GM13976 (cell line): ENCODE measurements at regions not wholly inside any gene's neighbourhood (a gene's known extent, or its start where the extent isn't known, plus 50 kb on each side); places are given as distances from the start of the nearest gene placed in this dataset.

Experiments
- DNase-seq: peaks from one replicate; pipeline ENCODE4 v3.0.0; 2012; ENCODE audit warnings: low spot score
- in situ Hi-C: fragments of 300-500 bp; cut with MboI; formaldehyde crosslinking; loops from one replicate; pipeline ENCODE4 v1.12.0; 2022; ENCODE audit warnings: low sequenced_read_pairs, mixed read lengths, inconsistent platforms; ENCODE audit not compliant: unreplicated experiment
- TF ChIP-seq, protein P1 (sequence below): IDR thresholded peaks from 2 replicates; pipeline ENCODE4 v1.5.1; 2012; ENCODE audit warnings: borderline replicate concordance, mild to moderate bottlenecking; ENCODE audit not compliant: insufficient read depth; ENCODE audit errors: extremely low read depth, missing control alignments, control extremely low read depth

DNA sequence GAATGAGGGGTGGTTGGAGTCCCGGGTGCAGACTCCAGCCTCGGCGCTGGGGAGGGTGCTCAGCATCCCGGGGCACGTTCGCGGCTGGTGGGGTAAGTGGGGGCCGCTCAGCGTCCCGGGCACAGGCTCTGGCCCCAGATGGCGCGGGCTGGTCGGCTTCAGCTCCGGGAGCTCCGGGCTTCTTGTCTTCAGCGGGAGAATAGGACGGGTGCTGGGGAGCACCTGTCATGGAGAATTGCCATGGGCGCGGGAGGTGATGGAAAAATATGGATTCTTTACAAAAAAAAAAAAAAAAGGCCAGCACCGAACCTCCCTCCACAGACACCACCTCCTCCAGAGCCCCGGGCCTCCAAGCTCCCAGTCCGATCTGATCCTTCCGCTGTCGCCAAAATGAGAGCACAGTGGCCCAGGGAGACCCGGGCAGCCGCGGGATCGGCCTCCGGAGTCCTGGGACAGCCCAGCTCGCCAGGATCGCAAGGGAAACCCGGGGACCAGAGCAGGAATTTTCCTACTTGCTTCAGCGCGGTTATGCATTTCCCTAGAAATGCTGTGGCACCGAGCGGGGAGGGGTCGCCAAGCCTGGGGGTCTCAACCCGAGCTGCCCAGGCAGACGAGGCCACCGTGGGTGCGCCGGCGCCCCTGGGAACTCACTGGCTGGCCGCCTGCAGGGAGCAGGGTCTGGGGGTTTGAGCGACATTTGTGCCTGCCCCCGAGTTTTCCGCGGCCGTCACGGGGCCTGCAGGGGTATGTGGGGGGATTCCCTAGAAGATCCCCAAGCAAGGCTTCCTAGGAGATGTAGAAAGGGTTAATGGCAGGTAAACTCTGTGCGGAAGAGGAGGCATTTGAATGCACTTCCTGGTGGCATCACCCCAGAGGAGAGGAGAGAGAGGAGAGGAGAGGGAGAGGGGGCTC, 1336.9 kb downstream of the BRD1 start:
- TF ChIP-seq, protein P1, sequence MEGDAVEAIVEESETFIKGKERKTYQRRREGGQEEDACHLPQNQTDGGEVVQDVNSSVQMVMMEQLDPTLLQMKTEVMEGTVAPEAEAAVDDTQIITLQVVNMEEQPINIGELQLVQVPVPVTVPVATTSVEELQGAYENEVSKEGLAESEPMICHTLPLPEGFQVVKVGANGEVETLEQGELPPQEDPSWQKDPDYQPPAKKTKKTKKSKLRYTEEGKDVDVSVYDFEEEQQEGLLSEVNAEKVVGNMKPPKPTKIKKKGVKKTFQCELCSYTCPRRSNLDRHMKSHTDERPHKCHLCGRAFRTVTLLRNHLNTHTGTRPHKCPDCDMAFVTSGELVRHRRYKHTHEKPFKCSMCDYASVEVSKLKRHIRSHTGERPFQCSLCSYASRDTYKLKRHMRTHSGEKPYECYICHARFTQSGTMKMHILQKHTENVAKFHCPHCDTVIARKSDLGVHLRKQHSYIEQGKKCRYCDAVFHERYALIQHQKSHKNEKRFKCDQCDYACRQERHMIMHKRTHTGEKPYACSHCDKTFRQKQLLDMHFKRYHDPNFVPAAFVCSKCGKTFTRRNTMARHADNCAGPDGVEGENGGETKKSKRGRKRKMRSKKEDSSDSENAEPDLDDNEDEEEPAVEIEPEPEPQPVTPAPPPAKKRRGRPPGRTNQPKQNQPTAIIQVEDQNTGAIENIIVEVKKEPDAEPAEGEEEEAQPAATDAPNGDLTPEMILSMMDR: no peak
- in situ Hi-C loops: loop anchor here (25.0 kb wide), 1 partner anchor 1278 kb away; no protein-coding TSS in a partner anchor
- DNase-seq: no peak

GRCh38 chr22:48489551-48490499, 1337.8 kb downstream of the BRD1 start:
- TF ChIP-seq, protein P1: no peak
- DNase-seq: no peak
- in situ Hi-C loops: loop anchor here (25.0 kb wide), 1 partner anchor 1278 kb away; no protein-coding TSS in a partner anchor

- in situ Hi-C loops: loop anchor here (25.0 kb wide), 1 partner anchor 1277 kb away; no protein-coding TSS in a partner anchor
- no peak for DNase-seq
- TF ChIP-seq, protein P1: no peak
Observed at GRCh38 chr22:48488611-48489511, 1338.8 kb downstream of the BRD1 start.

GRCh38 chr22:48488149-48488551, 1339.5 kb downstream of the BRD1 start:
- TF ChIP-seq, protein P1: no peak
- DNase-seq: no peak
- in situ Hi-C loops: loop anchor here (25.0 kb wide), 1 partner anchor 1276 kb away; no protein-coding TSS in a partner anchor

DNA sequence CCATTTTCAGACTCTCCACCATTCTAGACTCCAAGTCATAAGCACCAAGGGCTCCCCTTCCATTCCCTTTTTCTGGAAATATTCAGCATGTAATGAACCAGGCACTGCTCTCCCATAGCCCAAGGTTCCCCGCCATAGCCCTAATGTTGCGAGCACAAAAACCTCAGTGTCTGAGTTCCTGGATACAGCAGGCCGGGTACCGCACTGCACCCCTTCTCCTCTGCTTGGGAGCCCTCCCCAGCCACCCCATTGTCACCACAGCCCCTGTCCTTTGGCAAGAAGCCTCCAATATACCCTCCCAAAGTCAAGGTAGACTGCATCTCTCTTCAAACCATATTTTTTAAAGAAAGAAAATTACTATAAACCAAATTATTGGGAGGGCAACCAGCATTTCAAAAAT, 1341.1 kb downstream of the BRD1 start:
- TF ChIP-seq, protein P1: no peak
- in situ Hi-C loops: loop anchor here (25.0 kb wide), 1 partner anchor 1274 kb away; no protein-coding TSS in a partner anchor

More for the DNA sequence above, 1341.1 kb downstream of the BRD1 start:
- DNase-seq: no peak
